ENCODE measurements at regions not wholly inside any gene's neighbourhood (a gene's known extent, or its start where the extent isn't known, plus 50 kb on each side); places are given as distances from the start of the nearest gene placed in this dataset.
"Not testable (repeated sequence)": the region's sequence is repeated elsewhere in the genome, so short reads cannot be mapped to it uniquely, and the experiment has no call there.

- H3K36me3 Mint-ChIP-seq (ENCODE audit: insufficient read depth, unreplicated experiment), result peaks cover 6% of the 10 kb centered on the region
- peaks cover 23% of the 10 kb centered on the region for H3K4me1 Mint-ChIP-seq (ENCODE audit: low read depth, unreplicated experiment)
- H3K27me3 ChIP-seq (replicated peaks; ENCODE audit: control insufficient read depth, insufficient read depth, low read length), result no peaks in the 10 kb centered on the region
- H3K9me3 ChIP-seq, result peaks cover 18% of the 10 kb centered on the region
- no peak overlapping the region for H3K4me3 ChIP-seq (ENCODE audit: low read depth, low read length)
- POLR2A ChIA-PET, result interaction anchor here (0.7 kb wide), 1 partner anchor 158 kb away, joined by 3 read pairs; no protein-coding TSS in a partner anchor
- peaks cover 29% of the 10 kb centered on the region for H3K4me1 ChIP-seq
- intact Hi-C loops (cut with micrococcal nuclease; ENCODE audit: unreplicated experiment), result no loop called here
- H3K27ac Mint-ChIP-seq (ENCODE audit: unreplicated experiment), result peak overlapping the region; percentile 53
- no peaks in the 10 kb centered on the region for H3K9me3 Mint-ChIP-seq (ENCODE audit: unreplicated experiment)
- no peak for DNase-seq
- no TSS peak for BruUV-seq (replicated peaks)
- no peaks in the 10 kb centered on the region for H3K27me3 Mint-ChIP-seq (ENCODE audit: insufficient read depth, unreplicated experiment)
- CTCF ChIA-PET, result no interaction called here
- H3K36me3 ChIP-seq (ENCODE audit: control insufficient read depth, insufficient read depth, low read length), result no peaks in the 10 kb centered on the region
- no peak overlapping the region for H3K4me3 Mint-ChIP-seq (ENCODE audit: unreplicated experiment)
- no peak for TF ChIP-seq CTCF (IDR thresholded peaks at IDR 0.05; ENCODE audit: insufficient read depth in 1 of 2, low read depth in 1 of 2, low read length in 1 of 2, severe bottlenecking in 1 of 2, unreplicated experiment in 1 of 2)
Measured at GRCh38 chr1:157450106-157450505, 102.2 kb downstream of the FCRL5 start.

- no TSS peak for BruUV-seq (replicated peaks)
- CTCF ChIA-PET, result no interaction called here
- intact Hi-C loops (cut with micrococcal nuclease; ENCODE audit: unreplicated experiment), result no loop called here
- DNase-seq, result no peak
- no peak for TF ChIP-seq CTCF (IDR thresholded peaks at IDR 0.05; ENCODE audit: insufficient read depth in 1 of 2, low read depth in 1 of 2, low read length in 1 of 2, severe bottlenecking in 1 of 2, unreplicated experiment in 1 of 2)
- Mint-ChIP-seq H3K36me3 (ENCODE audit: insufficient read depth, unreplicated experiment) (peaks cover 6% of the 10 kb centered on the region), H3K4me1 (ENCODE audit: low read depth, unreplicated experiment) (peaks cover 23% of the 10 kb centered on the region), H3K27ac (ENCODE audit: unreplicated experiment) (peak overlapping the region; percentile 45), H3K27me3 (ENCODE audit: insufficient read depth, unreplicated experiment) (no peaks in the 10 kb centered on the region), H3K4me3 (ENCODE audit: unreplicated experiment) (no peak overlapping the region), H3K9me3 (ENCODE audit: unreplicated experiment) (no peaks in the 10 kb centered on the region)
- H3K4me1 ChIP-seq, result peaks cover 35% of the 10 kb centered on the region
- POLR2A ChIA-PET, result no interaction called here
- no peaks in the 10 kb centered on the region for H3K36me3 ChIP-seq (ENCODE audit: control insufficient read depth, insufficient read depth, low read length)
- H3K4me3 ChIP-seq (ENCODE audit: low read depth, low read length), result no peak overlapping the region
- peaks cover 28% of the 10 kb centered on the region for H3K9me3 ChIP-seq
- no peaks in the 10 kb centered on the region for H3K27me3 ChIP-seq (replicated peaks; ENCODE audit: control insufficient read depth, insufficient read depth, low read length)
Measured at GRCh38 chr1:157448636-157449035, 103.7 kb downstream of the FCRL5 start.

- Histone ChIP-seq H3K4me1 (peaks cover 45% of the 10 kb centered on the region), H3K9me3 (peaks cover 17% of the 10 kb centered on the region; the same call in 1 of the 2 replicates)
- Mint-ChIP-seq H3K4me1 (ENCODE audit: low read depth, unreplicated experiment) (peaks cover 29% of the 10 kb centered on the region), H3K36me3 (ENCODE audit: insufficient read depth, unreplicated experiment) (peaks cover 15% of the 10 kb centered on the region)
- H3K36me3 ChIP-seq (ENCODE audit: control insufficient read depth, insufficient read depth, low read length); H3K4me3 ChIP-seq (ENCODE audit: low read depth, low read length); POLR2A ChIA-PET; H3K4me3 Mint-ChIP-seq (ENCODE audit: unreplicated experiment); H3K27ac Mint-ChIP-seq (ENCODE audit: unreplicated experiment); H3K27me3 ChIP-seq (replicated peaks; ENCODE audit: control insufficient read depth, insufficient read depth, low read length); H3K9me3 Mint-ChIP-seq (ENCODE audit: unreplicated experiment); BruUV-seq (replicated peaks); DNase-seq; intact Hi-C loops (cut with micrococcal nuclease; ENCODE audit: unreplicated experiment); CTCF ChIA-PET; H3K27me3 Mint-ChIP-seq (ENCODE audit: insufficient read depth, unreplicated experiment): not testable (repeated sequence)
Measured at GRCh38 chr1:157446356-157446755, 106.0 kb downstream of the FCRL5 start.

GRCh38 chr1:157445616-157446140 lies 106.6 kb downstream of the FCRL5 start:
- H3K4me1 ChIP-seq, result peaks cover 45% of the 10 kb centered on the region
- peaks cover 22% of the 10 kb centered on the region; the same call in 1 of the 2 replicates for H3K9me3 ChIP-seq
- CTCF ChIA-PET; intact Hi-C loops (cut with micrococcal nuclease; ENCODE audit: unreplicated experiment); H3K27me3 Mint-ChIP-seq (ENCODE audit: insufficient read depth, unreplicated experiment); H3K4me3 Mint-ChIP-seq (ENCODE audit: unreplicated experiment); H3K4me3 ChIP-seq (ENCODE audit: low read depth, low read length); BruUV-seq (replicated peaks); H3K36me3 ChIP-seq (ENCODE audit: control insufficient read depth, insufficient read depth, low read length); DNase-seq; H3K27me3 ChIP-seq (replicated peaks; ENCODE audit: control insufficient read depth, insufficient read depth, low read length); POLR2A ChIA-PET: not testable (repeated sequence)
- H3K4me1 Mint-ChIP-seq (ENCODE audit: low read depth, unreplicated experiment), result peaks cover 29% of the 10 kb centered on the region
- H3K36me3 Mint-ChIP-seq (ENCODE audit: insufficient read depth, unreplicated experiment), result peaks cover 19% of the 10 kb centered on the region
- peaks cover 10% of the 10 kb centered on the region for H3K9me3 Mint-ChIP-seq (ENCODE audit: unreplicated experiment)
- H3K27ac Mint-ChIP-seq (ENCODE audit: unreplicated experiment), result peak overlapping the region; percentile 45

Data from Caco-2 (cell line).